ENCODE measurements at regions not wholly inside any gene's neighbourhood (a gene's known extent, or its start where the extent isn't known, plus 50 kb on each side); places are given as distances from the start of the nearest gene placed in this dataset.

- Histone ChIP-seq H4K20me1 (replicated peaks; ENCODE audit: control insufficient read depth, extremely low read depth, insufficient read depth, low read length) (no peaks in the 10 kb centered on the region), H3K9me3 (replicated peaks; ENCODE audit: control insufficient read depth, insufficient read depth, low read length) (no peaks in the 10 kb centered on the region), H3K4me1 (ENCODE audit: control insufficient read depth, extremely low read depth, insufficient read depth, low read length) (no peaks in the 10 kb centered on the region), H3K27ac (ENCODE audit: insufficient read depth, low read depth, low read length) (no peak overlapping the region), H3K27me3 (ENCODE audit: control insufficient read depth in 2 of 2, insufficient read depth in 2 of 2, low read length in 2 of 2) (no peaks in the 10 kb centered on the region), H3K79me2 (ENCODE audit: control insufficient read depth, insufficient read depth, low read length) (no peaks in the 10 kb centered on the region), H3K9ac (replicated peaks; ENCODE audit: extremely low read depth, insufficient read depth, low read length) (no peak overlapping the region), H2AFZ (ENCODE audit: low read depth, low read length) (no peak overlapping the region), H3K4me3 (replicated peaks in 1 of 3; ENCODE audit: insufficient read depth in 1 of 3, low read depth in 1 of 3, low read length in 3 of 3) (no peak overlapping the region), H3K9me1 (replicated peaks; ENCODE audit: control insufficient read depth, extremely low read depth, insufficient read depth, low read length) (no peaks in the 10 kb centered on the region), H3K4me2 (ENCODE audit: insufficient read depth, low read length) (no peak overlapping the region), H3K36me3 (ENCODE audit: control insufficient read depth in 2 of 2, extremely low read depth in 1 of 2, insufficient read depth in 2 of 2, low read length in 2 of 2) (no peaks in the 10 kb centered on the region)
- dilution Hi-C loops (cut with MboI; ENCODE audit: extremely low pct_ligation_motif_present, low sequenced_read_pairs) = no loop called here
- TF ChIP-seq FOS (IDR thresholded peaks at IDR 0.05; ENCODE audit: borderline replicate concordance, insufficient read depth, low read length) (no peak), MYC (IDR thresholded peaks at IDR 0.05; ENCODE audit: low read depth, low read length) (no peak), EZH2 (IDR thresholded peaks at IDR 0.05; ENCODE audit: borderline replicate concordance, low read depth, low read length, severe bottlenecking) (no peak), MAX (IDR thresholded peaks at IDR 0.05; ENCODE audit: insufficient read depth, insufficient read length) (no peak), GATA2 (IDR thresholded peaks at IDR 0.05; ENCODE audit: insufficient read depth, insufficient read length, low read depth, low read length) (no peak), POLR2AphosphoS5 (IDR thresholded peaks at IDR 0.05; ENCODE audit: insufficient read depth, low read depth, low read length) (no peak), CTCF (IDR thresholded peaks at IDR 0.05; ENCODE audit: extremely low read depth in 1 of 2, insufficient read depth in 1 of 2, low read depth in 1 of 2, low read length in 2 of 2) (no peak), JUN (IDR thresholded peaks at IDR 0.05; ENCODE audit: borderline replicate concordance, insufficient read depth, insufficient read length, low read depth) (no peak), POLR2A (IDR thresholded peaks at IDR 0.05; ENCODE audit: low read depth, low read length) (no peak)
- BruUV-seq (replicated peaks) = no TSS peak
- POLR2A ChIA-PET = interaction anchor here (0.7 kb wide), 1 partner anchor 15 kb away, joined by 3 read pairs; no protein-coding TSS in a partner anchor
- intact Hi-C loops (cut with micrococcal nuclease) = no loop called here
- CTCF ChIA-PET = no interaction called here
- DNase-seq (ENCODE audit: low read depth, low spot score) = no peak
- no peak for FAIRE-seq
Observed at GRCh38 chr7:23887660-23888059, 177.6 kb downstream of the STK31 start.

Measured in endothelial cell of umbilical vein (primary cell).